ENCODE measurements at regions not wholly inside any gene's neighbourhood (a gene's known extent, or its start where the extent isn't known, plus 50 kb on each side); places are given as distances from the start of the nearest gene placed in this dataset.

DNA sequence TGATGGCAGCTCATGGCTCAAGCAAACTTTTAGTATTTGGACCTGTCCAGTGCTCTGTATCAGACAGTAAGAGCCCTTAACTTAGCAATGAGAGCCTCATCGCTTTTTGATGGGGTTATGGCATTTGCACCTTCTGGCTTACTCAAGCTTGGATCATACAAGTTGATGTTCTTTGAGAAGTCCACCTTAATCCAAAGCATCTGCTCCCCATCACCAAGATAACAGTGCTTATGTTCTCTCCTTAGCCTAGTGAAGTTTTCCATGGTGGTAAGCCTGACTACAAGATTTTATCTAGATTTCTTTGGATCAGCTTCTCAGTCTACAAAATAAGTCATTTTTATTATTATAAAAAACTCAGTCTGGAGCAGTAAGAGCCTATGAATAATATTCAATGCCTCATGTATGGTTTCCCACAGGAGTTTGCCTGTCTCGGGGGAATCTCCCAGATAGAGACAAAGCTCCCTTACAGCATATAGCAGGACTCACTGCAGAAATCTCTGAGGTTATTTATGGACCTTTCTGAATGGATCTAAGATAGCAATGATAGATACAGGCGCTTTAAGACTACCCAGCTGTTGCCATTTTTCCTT lies 472.2 kb upstream of the LINC00305 start:
- TF ChIP-seq, protein P1, sequence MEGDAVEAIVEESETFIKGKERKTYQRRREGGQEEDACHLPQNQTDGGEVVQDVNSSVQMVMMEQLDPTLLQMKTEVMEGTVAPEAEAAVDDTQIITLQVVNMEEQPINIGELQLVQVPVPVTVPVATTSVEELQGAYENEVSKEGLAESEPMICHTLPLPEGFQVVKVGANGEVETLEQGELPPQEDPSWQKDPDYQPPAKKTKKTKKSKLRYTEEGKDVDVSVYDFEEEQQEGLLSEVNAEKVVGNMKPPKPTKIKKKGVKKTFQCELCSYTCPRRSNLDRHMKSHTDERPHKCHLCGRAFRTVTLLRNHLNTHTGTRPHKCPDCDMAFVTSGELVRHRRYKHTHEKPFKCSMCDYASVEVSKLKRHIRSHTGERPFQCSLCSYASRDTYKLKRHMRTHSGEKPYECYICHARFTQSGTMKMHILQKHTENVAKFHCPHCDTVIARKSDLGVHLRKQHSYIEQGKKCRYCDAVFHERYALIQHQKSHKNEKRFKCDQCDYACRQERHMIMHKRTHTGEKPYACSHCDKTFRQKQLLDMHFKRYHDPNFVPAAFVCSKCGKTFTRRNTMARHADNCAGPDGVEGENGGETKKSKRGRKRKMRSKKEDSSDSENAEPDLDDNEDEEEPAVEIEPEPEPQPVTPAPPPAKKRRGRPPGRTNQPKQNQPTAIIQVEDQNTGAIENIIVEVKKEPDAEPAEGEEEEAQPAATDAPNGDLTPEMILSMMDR (IDR thresholded peaks at IDR 0.05; ENCODE audit: borderline replicate concordance, insufficient read depth, low read depth, low read length) = no peak
- H3K4me3 ChIP-seq (ENCODE audit: low read depth, low read length) = no peak overlapping the region

DNA sequence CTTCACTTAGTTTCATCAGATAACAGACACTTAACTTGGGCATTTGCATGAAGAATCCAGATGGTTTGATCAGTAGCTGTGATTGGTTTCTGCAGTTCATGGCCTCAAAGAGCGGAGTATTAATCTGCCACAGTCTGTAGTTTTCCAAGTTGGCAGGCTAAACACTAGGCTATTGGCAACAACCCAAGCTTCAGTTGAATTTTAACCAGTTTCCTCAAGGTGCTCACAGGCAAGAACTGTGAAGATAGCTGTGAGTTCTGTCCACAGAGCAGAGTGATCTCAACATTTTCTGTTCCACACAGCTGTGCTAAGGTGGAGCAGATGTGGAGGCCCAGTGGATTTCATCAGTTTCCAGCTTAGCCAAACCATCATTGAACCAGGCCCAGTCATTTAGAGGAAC lies 469.5 kb upstream of the LINC00305 start:
- TF ChIP-seq, protein P1 (IDR thresholded peaks at IDR 0.05; ENCODE audit: borderline replicate concordance, insufficient read depth, low read depth, low read length) = no peak
- H3K4me3 ChIP-seq (ENCODE audit: low read depth, low read length) = no peak overlapping the region

DNA sequence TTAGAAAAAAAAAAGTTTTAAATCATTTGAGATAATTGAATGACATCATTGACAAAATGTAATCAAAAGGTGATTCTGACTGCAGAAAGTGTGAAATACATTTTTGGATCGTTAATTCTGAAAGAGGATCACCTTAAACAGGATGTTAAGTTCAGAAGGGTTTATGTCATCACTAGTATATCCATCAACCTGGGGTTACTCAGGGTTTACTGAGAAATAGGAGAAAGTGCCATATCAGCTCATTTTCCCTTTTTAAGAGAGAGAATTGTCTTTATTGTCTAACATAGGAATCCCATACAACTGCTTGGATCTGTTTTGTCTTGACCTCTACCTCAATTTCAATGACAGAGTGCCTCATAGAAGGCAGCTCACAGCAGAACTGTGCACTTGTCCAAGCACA lies 466.1 kb upstream of the LINC00305 start:
- no peak overlapping the region for H3K4me3 ChIP-seq (ENCODE audit: low read depth, low read length)
- TF ChIP-seq, protein P1 (IDR thresholded peaks at IDR 0.05; ENCODE audit: borderline replicate concordance, insufficient read depth, low read depth, low read length) = no peak

DNA sequence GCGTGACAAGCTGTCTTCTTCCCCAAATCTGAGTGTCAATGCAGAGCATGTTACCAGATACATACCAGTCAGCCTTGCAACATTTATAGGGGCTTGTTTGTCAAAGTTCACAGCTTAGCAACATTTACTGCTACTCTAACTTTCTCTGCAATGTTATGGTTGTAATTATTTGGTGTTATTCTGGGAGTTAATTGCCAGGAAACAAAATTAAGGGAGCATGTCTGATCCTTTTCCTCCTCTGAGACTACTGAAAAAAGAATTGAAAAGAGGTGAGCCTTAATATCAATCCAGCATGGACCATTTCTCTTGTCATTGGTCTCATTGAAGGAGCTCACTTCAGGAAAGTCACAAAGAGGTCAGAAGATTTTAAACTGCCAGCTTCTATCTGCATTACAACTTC lies 465.6 kb upstream of the LINC00305 start:
- TF ChIP-seq, protein P1 (IDR thresholded peaks at IDR 0.05; ENCODE audit: borderline replicate concordance, insufficient read depth, low read depth, low read length) = no peak
- H3K4me3 ChIP-seq (ENCODE audit: low read depth, low read length) = no peak overlapping the region

DNA sequence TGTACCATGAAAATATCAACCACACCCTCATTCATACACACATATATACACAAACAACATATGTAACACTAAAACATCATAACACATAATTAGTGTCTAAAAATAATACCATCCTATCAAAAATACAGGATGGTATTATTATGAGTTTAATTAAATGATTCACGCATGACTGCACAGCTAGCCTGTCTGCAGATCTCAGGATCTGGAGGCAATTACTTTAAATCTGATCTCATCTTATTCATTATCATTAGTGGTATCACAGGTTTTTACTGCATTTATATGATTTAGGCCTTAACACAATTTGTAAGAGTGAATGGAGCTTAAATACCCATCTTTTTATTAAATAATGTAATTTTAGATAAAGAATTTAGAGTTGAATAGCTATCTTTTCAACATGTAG lies 443.4 kb upstream of the LINC00305 start:
- TF ChIP-seq, protein P1 (IDR thresholded peaks at IDR 0.05; ENCODE audit: borderline replicate concordance, insufficient read depth, low read depth, low read length) = no peak
- H3K4me3 ChIP-seq (ENCODE audit: low read depth, low read length) = no peak overlapping the region

DNA sequence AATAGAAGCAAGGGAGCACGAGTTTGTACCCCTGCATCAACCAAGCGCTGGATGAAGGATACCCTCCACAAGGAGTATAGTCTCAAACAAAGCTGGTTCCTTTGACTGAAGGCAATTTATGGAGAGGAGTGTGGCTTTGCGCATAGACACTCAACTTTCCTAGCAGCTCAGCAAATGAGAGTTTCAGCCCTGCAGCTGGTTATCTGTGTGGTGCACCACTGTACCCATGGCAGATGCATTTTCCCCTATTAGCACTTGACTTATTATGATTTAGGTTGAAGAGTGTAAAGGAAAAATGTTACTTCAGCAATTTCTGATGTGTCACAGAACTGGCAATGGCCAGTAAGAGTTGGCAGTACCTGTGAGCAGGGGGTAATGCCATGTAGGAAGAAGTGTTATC lies 440.1 kb upstream of the LINC00305 start:
- TF ChIP-seq, protein P1 (IDR thresholded peaks at IDR 0.05; ENCODE audit: borderline replicate concordance, insufficient read depth, low read depth, low read length) = no peak
- H3K4me3 ChIP-seq (ENCODE audit: low read depth, low read length) = no peak overlapping the region

DNA sequence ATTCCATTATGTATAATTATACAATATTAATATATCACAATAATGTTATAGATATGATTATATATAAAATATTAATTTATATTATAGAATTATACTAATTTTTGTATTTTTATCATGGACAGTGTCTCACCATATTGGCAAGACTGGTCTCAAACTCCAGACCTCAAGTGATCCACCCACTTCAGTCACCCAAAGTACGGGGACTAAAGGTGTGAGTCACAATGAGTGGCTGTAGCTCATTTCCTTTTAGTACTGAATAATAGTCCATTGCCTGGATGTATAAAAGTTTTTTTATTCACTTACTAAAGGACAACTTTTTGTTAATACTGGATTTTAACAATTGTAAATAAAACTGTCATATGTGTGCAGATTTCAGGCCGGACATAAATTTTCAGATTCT lies 417.6 kb upstream of the LINC00305 start:
- H3K4me3 ChIP-seq (ENCODE audit: low read depth, low read length) = no peak overlapping the region

More for the DNA sequence above, 417.6 kb upstream of the LINC00305 start:
- TF ChIP-seq, protein P1 (IDR thresholded peaks at IDR 0.05; ENCODE audit: borderline replicate concordance, insufficient read depth, low read depth, low read length) = no peak

Data from GM12875 (cell line).